Right ventricle myocardium inferior (tissue), 1 donor: ENCODE measurements at regions not wholly inside any gene's neighbourhood (a gene's known extent, or its start where the extent isn't known, plus 50 kb on each side); places are given as distances from the start of the nearest gene placed in this dataset.
A peak's percentile ranks its signal among the peaks of the same experiment; 100 is the strongest.
"Not testable (repeated sequence)": the region's sequence is repeated elsewhere in the genome, so short reads cannot be mapped to it uniquely, and the experiment has no call there.

Experiments used
- ATAC-seq: fragments of 200-7000 bp; cut with Tn5 transposase; one replicate; pipeline ENCODE4 v1.9.1; 2020; ENCODE audit warnings: mild to moderate bottlenecking, moderate library complexity
- DNase-seq: peaks from one replicate; pipeline ENCODE4 v3.0.0; 2021; ENCODE audit errors: missing footprints
- intact Hi-C: fragments of 100-400 bp; cut with DNase I; formaldehyde crosslinking; loops from one replicate; pipeline ENCODE4 v1.11.0; 2022
- donor health status: DM: no; HTN: yes; CAD: no; lungs with severe emphysema.

DNA sequence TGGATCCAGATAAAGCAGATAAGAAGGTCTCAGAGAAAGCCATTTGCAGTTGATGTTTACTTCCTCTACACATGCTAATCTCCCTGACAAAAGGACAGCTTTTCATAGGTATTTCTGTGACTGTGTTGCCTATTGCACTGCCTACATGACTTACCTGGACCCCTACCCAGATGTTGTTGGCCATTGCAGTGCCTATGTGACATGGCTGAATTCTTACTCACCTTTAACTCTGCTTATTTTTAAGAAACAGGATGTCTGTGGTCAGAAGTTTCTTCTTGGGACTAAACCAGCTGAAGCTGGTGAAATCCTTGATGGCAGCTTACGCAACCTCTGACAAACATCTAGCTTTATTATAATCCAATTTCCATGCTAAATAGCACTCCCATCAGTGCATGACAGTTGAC, 50.7 kb downstream of the PPIAL4D start:
- DNase-seq, ATAC-seq, intact Hi-C loops: not testable (repeated sequence)

DNA sequence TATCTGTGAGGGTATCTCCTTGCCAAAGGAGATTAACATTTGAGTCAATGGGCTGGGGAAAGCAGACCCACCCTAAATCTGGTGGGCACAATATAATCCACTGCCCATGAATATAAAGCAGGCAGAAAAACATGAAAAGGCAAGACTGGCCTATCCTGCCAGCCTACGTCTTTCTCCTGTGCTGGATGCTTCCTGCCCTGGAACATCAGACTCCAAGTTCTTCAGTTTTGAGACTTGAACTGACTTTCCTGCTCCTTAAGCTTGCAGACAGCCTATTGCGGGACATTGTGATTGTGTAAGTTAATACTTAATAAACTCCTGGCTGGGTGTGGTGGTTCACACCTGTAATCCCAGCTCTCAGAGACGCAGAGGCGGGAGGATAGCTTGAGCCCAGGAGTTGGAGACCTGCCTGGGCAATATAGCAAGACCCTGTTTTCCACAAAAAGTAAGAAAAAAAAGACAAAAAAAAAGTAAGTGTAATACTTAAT, 52.4 kb downstream of the PPIAL4D start:
- DNase-seq, ATAC-seq, intact Hi-C loops: not testable (repeated sequence)

DNA sequence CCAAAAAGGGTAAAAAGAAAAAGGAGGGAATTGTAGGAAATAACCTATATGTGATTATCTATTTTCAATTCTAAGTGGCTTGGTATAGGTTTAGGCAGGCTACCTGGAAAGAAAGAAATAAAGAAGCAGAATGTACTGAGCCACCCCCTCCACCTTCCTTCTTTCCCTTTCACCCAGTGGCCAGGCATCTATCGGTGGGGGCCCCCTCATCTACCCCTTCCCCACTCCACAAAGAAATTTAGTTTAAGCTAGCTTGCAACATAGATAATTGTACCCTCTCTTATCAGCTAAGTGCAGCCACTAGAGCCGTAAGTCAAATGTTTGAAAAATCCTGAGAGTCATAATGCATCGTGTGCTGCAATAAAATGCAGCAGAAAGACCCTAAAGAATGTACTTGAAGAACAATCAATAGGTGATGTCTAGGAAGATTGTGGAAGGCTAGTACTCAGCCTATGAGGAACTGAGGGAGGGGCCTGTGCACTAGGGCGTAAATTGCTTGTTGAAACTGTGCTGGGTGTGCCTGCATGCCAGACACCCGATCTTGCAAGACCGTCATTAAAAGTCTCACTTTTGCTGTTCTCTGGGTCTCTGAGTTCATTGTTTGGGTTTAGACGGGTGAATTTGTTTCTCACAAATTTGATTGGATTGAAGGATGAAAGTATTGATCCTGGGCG, 53.0 kb downstream of the PPIAL4D start:
- ATAC-seq, intact Hi-C loops: not testable (repeated sequence)

DNA sequence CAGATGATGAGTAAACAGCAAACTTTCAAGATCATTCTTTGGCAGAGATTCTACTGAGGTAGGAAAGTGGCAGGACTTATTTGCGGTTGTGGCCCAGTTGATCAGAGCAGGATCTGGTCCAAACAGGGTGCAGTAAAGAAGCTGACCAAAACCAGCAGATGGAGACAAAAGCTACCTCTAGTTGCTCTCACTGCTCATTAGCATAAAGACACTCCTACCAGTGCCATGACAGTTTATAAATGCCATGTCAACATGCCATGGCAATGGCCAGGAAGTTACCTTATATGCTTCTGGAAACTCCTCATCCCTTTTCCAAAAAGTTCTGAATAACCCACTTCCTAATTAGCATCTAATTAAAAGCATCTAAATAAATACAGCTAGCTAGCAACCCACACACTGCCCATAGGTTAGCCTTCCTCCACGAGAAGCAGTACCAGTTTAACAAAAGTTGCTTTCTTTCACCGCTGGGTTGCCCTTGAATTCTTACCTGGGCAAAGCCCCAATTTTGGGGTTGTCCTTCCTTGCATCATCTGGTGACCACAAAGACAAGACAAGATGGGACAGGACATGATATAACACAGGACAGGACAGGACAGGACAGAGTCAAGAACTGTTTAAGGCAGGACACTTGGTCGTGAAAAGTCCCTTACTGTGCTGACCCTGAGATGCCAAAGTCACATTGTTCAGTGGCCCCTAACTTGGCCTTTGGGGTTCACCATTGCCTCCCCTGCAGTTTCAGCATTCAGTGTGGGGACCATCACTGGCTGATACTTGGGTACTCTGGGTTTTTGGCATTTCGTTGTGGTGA, 59.2 kb downstream of the PPIAL4D start:
- DNase-seq, ATAC-seq, intact Hi-C loops: not testable (repeated sequence)

More for the DNA sequence above, 53.0 kb downstream of the PPIAL4D start:
- DNase-seq = peak; percentile 1

DNA sequence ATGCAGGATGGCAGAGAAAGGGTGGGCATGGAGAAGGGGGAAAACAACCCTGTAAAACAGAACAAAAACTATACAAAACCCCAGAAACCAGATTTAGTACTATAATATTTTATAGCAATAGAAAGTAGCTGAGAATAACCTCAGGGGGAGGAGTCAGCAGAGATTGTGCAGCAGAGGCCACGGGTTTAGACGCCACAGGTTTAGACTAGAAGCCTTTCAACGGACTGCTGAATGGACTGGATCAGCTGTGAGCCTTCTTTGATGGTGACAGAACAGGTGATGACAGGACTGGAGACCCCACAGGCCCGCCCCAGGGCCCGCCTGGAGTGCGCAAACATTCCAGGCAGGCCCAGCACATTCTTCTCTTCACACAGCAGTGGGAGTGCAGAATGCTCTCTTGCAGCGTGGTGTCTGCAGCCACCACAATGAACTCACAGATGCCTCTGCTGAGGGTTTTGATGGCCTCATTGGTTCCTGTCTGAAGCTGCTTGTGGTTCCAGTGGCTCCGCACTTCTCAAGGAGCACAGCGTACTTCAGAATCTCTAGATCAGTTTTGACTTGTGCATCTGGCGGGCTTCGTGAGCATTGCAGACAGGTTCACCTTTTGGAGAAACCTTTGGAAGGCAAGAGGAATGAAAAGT, 65.6 kb downstream of the PPIAL4D start:
- intact Hi-C loops, DNase-seq, ATAC-seq: not testable (repeated sequence)

DNA sequence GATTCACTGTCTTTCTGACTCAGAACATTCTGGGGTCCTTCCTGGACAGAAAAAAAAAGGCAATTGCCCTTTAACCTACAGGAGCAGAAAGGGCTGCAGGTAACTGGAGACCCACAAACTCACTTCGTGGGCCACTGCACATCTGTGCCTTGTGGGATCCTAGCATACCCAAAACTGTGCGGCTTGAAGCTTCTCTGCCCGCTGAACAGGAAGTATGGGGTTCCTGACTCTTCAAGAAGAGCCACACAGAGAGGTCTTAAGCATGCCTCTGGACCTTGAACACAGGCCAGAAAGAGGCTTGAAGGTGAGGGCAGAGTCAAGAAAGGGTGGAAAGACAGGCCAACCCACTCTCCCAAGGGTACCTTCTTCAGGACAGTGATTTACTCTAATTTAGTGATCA, 67.6 kb downstream of the PPIAL4D start:
- DNase-seq, ATAC-seq, intact Hi-C loops: not testable (repeated sequence)

DNA sequence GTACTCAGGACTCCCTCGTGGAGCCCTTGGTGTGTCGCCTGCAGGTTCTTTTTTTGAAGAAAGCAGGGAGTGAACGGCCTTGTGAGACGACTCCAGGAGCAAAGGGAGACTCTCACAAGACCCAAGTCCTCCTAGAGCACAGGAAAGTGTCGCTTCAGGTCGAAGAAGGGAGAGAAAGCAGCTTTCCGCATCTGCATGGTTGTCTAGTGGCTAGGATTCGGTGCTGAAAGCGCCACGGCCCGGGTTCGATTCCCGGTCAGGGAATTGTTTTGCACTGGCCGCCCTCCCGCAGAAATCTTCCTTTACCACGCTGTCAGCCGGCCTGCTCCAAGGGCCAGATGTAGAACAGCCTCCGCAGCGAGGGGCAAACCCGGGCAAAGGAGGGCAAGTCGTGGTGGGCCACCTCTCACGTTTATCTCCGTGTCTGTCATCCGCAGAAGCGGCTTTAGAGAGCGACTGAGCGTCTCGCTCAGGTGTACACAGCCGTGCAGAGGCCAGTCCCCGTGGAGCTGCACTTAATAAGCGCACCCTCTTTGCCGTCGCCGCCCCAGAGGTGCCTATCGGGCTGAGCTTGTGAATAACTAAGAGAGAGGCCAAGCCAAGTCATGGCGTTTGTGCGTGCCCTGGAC, 72.6 kb downstream of the FAM72D start:
- intact Hi-C loops, ATAC-seq: not testable (repeated sequence)

DNA sequence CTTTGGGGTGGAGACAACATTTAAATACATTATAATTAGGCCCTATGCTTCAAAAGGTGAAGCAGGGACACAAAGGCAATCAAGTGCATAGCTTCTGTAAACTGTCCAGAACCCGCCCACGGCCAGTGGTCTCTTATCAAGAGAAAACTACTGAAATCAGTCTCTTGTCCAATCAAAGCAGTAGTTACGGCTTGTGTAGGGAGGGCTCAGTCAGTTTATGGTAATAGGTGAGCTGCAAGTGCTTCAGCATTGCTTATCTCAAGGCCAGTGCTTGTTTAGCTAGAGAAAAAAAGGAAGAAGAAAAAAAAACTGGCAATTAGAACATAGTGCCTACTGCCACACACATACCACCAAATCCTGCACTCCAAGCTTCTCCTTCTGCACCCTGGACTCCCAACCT, 68.6 kb downstream of the FAM72D start:
- intact Hi-C loops, DNase-seq, ATAC-seq: not testable (repeated sequence)

More for the DNA sequence above, 72.6 kb downstream of the FAM72D start:
- DNase-seq = not testable (repeated sequence)
